Testis (tissue), 2 donors: ENCODE measurements at regions not wholly inside any gene's neighbourhood (a gene's known extent, or its start where the extent isn't known, plus 50 kb on each side); places are given as distances from the start of the nearest gene placed in this dataset.

Experiments
- DNase-seq: peaks from one replicate; pipeline ENCODE4 v3.0.0-alpha.2; 2019
- H3K27ac ChIP-seq, 2 donors: fragments of 200-600 bp; sonication (generic); one replicate each; pipeline ENCODE4 v1.5.1; 2019
- H3K27me3 ChIP-seq: fragments of 200-600 bp; sonication (generic); one replicate; pipeline ENCODE4 v1.5.1; 2019
- H3K36me3 ChIP-seq: fragments of 200-600 bp; sonication (generic); one replicate; pipeline ENCODE4 v1.5.1; 2017; ENCODE audit warnings: low read depth; ENCODE audit errors: missing control alignments
- H3K4me1 ChIP-seq: fragments of 200-600 bp; sonication (generic); one replicate; pipeline ENCODE4 v1.5.1; 2019
- H3K4me3 ChIP-seq, 2 donors: fragments of 200-600 bp; sonication (generic); one replicate each; pipeline ENCODE4 v1.5.1; 2017 to 2019
- H3K9me3 ChIP-seq: fragments of 200-600 bp; sonication (generic); one replicate; pipeline ENCODE4 v1.5.1; 2017
- POLR2A ChIP-seq: fragments of 450-650 bp; IDR thresholded peaks from one replicate; pipeline ENCODE4 v1.6.1; 2017; ENCODE audit warnings: antibody characterized with exemption, mild to moderate bottlenecking, moderate library complexity
- WGBS, 2 donors: methylation state at CpG; one replicate each; pipeline ENCODE4 v1.1.5; 2018; 5-methylcytosine and 5-hydroxymethylcytosine counted together
- intact Hi-C: fragments of 100-400 bp; cut with DNase I; formaldehyde crosslinking; loops from one replicate; pipeline ENCODE4 v1.15.1; 2023; ENCODE audit warnings: low total_unique reads
- small RNA-seq, 2 donors: library from RNA; depleted of rRNA; stranded (forward); fragments of <200 nt; gene quantifications; one replicate each; pipeline ENCODE3, GENCODE V24; 2016
- TF ChIP-seq, protein P1 (sequence below), 3 experiments: fragments of 450-650 bp in 2 of 3; fragments of 200-600 bp in 1 of 3; sonication (generic) in 1 of 3; IDR thresholded peaks; one replicate each; pipeline ENCODE4 v1.5.1; 2016 to 2019; ENCODE audit warnings: antibody characterized with exemption in 3 of 3, mild to moderate bottlenecking in 2 of 3, moderate library complexity in 1 of 3

DNA sequence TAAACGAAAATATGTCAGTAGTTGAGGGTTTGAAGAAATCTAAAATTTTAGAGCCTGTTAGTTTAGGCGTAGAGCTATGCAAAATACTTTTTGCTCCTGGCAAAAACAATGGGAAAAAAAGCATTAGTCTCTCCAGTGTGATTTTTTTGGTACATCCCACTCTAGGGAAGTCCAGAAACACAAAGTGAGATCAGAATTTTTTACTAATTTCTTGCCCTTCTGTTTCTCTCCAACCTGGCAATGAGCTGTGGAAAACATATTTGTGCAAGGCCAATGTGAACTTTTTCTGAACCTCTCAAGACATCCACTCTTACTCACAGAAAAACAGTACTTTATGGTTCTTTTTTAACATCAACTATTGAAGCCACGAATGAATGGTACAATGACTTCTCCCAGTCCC, 56.9 kb upstream of the DCN start:
- intact Hi-C loops = no loop called here
- no peak for DNase-seq
- Histone ChIP-seq H3K4me3 (no peak overlapping the region), H3K9me3 (no peaks in the 10 kb centered on the region), H3K36me3 (no peaks in the 10 kb centered on the region), H3K27ac (peak overlapping the region in 1 of 2 donors; percentile 62), H3K4me1 (no peaks in the 10 kb centered on the region), H3K27me3 (no peaks in the 10 kb centered on the region)
- TF ChIP-seq POLR2A = no peak
- TF ChIP-seq, protein P1, sequence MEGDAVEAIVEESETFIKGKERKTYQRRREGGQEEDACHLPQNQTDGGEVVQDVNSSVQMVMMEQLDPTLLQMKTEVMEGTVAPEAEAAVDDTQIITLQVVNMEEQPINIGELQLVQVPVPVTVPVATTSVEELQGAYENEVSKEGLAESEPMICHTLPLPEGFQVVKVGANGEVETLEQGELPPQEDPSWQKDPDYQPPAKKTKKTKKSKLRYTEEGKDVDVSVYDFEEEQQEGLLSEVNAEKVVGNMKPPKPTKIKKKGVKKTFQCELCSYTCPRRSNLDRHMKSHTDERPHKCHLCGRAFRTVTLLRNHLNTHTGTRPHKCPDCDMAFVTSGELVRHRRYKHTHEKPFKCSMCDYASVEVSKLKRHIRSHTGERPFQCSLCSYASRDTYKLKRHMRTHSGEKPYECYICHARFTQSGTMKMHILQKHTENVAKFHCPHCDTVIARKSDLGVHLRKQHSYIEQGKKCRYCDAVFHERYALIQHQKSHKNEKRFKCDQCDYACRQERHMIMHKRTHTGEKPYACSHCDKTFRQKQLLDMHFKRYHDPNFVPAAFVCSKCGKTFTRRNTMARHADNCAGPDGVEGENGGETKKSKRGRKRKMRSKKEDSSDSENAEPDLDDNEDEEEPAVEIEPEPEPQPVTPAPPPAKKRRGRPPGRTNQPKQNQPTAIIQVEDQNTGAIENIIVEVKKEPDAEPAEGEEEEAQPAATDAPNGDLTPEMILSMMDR (IDR thresholded peaks at IDR 0.05) = no peak
- WGBS, 2 donors = 47 to 51% methylated on average over 3 of the region's 3 CpGs

Small RNA genes in the stretch of these regions (small RNA-seq; reads per million reads assigned to genes)
- gene AC090049.2 (0 reads per million in 2 donors), gene RF02110 (0 reads per million in 2 donors)
